Omental fat pad (tissue), 3 donors: ENCODE measurements at regions not wholly inside any gene's neighbourhood (a gene's known extent, or its start where the extent isn't known, plus 50 kb on each side); places are given as distances from the start of the nearest gene placed in this dataset.

Experiments
- ATAC-seq: fragments of 150-250 bp; one replicate; pipeline ENCODE4 v1.9.1; 2016; ENCODE audit warnings: mild to moderate bottlenecking, moderate library complexity; ENCODE audit not compliant: low FRiP score
- DNase-seq: peaks from one replicate; pipeline ENCODE4 v3.0.0-alpha.2; 2019; ENCODE audit warnings: low spot score
- TF ChIP-seq, protein P1 (sequence below), 3 donors: fragments of 450-650 bp; IDR thresholded peaks; one replicate each; pipeline ENCODE4 v1.5.1; 2016 to 2017; ENCODE audit warnings: antibody characterized with exemption in 3 of 3, mild to moderate bottlenecking in 3 of 3, moderate library complexity in 2 of 3

DNA sequence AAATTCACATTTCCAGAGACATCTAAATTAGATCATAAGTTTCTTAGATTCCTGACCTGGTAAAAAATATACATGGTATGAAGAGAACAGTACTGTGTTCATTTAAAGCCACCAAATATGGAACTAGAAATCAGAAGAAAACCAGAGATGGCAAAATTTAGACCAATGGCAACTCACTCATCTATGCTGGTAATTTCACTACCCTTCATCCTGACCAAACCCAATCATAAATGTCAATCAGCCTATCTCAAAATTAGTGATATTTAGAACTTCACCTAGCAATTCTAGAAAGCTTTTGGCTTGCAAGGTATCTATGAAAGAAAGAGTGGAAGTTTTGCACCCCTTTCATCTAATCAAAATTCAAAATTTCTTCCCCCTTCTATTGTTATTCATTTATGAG, 107.7 kb downstream of the NIBAN1 start:
- TF ChIP-seq, protein P1, sequence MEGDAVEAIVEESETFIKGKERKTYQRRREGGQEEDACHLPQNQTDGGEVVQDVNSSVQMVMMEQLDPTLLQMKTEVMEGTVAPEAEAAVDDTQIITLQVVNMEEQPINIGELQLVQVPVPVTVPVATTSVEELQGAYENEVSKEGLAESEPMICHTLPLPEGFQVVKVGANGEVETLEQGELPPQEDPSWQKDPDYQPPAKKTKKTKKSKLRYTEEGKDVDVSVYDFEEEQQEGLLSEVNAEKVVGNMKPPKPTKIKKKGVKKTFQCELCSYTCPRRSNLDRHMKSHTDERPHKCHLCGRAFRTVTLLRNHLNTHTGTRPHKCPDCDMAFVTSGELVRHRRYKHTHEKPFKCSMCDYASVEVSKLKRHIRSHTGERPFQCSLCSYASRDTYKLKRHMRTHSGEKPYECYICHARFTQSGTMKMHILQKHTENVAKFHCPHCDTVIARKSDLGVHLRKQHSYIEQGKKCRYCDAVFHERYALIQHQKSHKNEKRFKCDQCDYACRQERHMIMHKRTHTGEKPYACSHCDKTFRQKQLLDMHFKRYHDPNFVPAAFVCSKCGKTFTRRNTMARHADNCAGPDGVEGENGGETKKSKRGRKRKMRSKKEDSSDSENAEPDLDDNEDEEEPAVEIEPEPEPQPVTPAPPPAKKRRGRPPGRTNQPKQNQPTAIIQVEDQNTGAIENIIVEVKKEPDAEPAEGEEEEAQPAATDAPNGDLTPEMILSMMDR (IDR thresholded peaks at IDR 0.05) = no peak
- DNase-seq = no peak
- ATAC-seq = no peak

DNA sequence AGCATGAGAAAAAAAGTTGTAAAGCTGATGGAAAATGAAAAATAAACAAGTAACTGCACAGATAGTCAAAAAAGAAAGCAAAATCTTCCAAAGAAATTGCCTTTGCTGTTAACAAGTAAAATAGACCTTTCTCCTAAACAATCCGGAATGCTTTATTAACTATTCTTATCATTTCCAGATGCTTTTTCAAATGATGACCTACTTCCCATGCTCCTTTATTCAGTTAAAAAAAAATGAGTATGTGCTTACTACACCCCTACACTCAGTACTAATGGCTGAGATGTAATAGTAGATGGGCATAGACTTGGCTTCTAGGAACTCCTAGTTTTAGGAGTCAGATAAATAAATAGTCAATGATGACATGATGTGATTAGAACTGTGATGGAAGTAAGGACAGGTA, 108.5 kb downstream of the NIBAN1 start:
- ATAC-seq (no peak), DNase-seq (no peak)
- TF ChIP-seq, protein P1 (IDR thresholded peaks at IDR 0.05) = no peak

DNA sequence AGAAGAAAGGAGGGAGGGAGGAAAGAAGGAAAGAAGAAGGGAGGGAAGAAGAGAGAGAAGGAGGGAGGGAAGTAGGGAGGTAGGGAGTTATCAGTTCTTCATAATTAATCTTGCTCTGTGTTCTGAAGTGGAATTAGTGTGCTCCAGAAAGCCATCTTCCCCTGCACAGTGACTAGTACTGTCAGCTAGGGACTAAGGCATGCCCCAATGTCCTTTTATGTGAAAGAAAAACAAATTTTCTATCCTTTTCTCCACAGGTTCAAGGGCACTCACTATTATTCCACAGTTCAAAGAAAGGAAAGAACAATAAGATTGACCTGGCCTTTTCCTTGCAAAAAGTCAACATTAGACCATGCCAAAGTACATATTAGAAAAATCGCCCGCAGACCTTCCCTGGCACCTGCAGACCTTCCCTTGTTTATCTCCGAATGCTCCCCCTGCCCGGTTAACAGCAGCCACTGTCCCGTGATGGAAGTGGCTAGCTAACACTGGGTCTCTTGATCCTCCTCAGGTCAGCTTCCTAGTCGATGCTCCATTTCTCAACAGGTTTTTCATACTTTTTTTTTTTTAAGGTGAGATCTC, 107.2 kb upstream of the EDEM3 start:
- no peak for DNase-seq
- TF ChIP-seq, protein P1 (IDR thresholded peaks at IDR 0.05) = no peak
- no peak for ATAC-seq

DNA sequence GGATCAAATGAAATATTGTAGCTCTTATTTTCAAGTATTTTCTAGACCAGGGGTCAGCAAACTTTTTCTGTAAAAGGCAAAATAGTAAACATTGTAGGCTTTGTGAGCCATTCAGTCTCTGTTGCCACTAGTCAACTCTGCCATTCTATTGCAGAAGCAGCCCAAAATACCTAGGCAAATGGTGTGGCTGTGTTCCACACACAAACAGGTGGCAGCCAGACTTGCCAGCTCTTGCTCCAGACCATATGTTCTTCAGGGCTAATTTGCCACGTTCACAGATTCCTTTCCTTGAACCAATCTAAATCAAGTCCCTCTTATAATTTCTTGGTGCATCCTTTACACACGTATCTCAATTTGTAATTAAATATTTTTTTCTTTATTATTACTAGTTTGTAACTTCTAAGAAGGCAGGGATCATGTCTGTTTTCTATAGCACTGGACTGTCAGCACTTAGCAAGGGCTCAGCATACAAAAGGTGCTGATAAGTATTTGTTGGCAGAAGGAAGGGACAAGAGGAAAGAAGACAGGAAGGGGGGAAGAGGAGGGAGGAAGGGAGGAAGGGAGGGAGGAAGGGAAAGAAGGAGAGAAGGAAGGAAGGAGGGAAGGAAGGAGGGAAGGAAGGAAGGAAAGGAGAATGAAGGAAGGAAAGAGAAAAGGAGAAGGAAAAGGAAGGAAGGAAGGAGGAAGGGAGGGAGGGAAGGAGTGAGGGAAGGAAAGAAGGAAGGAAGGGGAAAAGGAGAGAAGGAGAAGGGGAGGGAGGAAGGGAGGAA, 106.5 kb upstream of the EDEM3 start:
- no peak for ATAC-seq
- TF ChIP-seq, protein P1 (IDR thresholded peaks at IDR 0.05) = no peak

DNA sequence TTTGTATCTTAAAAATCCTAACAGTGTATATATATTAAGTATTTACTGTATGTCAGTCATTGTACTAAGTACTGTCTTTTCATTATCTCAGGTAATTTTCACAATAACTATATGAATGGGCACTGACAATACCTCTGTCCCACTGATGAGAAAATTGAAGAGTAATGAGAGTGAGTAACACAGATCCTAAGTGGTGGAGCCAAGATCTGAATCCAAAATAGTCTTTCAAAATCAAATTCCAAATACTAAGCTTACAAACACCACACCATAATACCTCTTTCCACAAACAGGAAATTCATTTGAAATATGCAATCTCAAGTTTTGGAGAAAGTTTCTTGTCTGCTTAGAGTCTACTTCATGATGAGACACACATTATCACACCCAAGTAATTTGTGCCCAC, 105.9 kb upstream of the EDEM3 start:
- ATAC-seq (no peak), DNase-seq (no peak)
- TF ChIP-seq, protein P1 (IDR thresholded peaks at IDR 0.05) = no peak

More for the DNA sequence above, 106.5 kb upstream of the EDEM3 start:
- DNase-seq = no peak

DNA sequence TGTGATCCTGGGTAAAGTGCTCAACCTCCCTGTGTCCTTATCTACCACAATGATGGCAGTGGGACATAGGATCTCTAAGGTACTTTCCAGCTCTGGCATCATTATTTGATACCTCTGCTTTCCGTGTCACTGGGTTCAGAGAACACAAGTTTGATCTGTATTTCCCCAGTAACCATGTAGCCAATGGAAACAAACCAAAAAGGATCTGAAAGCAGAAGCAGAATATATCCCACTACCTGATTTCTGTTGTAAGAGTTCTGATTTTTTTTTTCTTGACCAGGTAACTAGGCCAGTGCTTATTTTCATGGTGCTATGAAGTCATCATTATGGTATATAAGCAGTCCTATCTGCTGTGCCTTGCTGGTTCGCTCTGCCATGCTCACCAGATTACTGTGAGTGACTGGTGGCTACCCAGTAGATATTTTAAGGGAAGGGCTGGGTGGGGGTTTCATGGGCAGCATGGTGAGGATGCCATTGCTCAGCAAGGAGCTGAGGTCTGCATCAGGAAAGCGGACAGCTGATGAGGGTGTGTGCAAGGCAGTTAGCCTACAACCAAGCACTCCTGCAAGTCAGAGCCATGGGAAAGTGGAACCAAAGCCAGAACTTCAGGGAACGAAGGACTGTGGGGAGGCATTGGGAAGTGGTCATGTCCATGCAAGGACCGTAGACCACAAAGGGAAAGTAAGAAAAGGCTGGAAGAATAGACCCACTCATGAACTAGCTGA, 104.9 kb upstream of the EDEM3 start:
- DNase-seq (no peak), ATAC-seq (no peak)
- TF ChIP-seq, protein P1 (IDR thresholded peaks at IDR 0.05) = no peak
